NB4 (cell line): ENCODE measurements at regions not wholly inside any gene's neighbourhood (a gene's known extent, or its start where the extent isn't known, plus 50 kb on each side); places are given as distances from the start of the nearest gene placed in this dataset.
"Not testable (repeated sequence)": the region's sequence is repeated elsewhere in the genome, so short reads cannot be mapped to it uniquely, and the experiment has no call there.

Experiments
- MYC ChIP-seq: IDR thresholded peaks from 2 replicates; pipeline ENCODE4 v1.6.1; 2011; ENCODE audit warnings: low read depth, low read length
- POLR2A ChIP-seq: IDR thresholded peaks from 2 replicates; pipeline ENCODE4 v1.6.1; 2011; ENCODE audit warnings: mild to moderate bottlenecking; ENCODE audit not compliant: insufficient read length; ENCODE audit errors: extremely low read depth
- TF ChIP-seq, protein P1 (sequence below): IDR thresholded peaks from one replicate; pipeline ENCODE4 v1.5.1; 2012; ENCODE audit warnings: low read depth, low read length
- TF ChIP-seq, protein P2 (sequence below): IDR thresholded peaks from 2 replicates; pipeline ENCODE4 v1.6.1; 2011; ENCODE audit warnings: low read depth, low read length

DNA sequence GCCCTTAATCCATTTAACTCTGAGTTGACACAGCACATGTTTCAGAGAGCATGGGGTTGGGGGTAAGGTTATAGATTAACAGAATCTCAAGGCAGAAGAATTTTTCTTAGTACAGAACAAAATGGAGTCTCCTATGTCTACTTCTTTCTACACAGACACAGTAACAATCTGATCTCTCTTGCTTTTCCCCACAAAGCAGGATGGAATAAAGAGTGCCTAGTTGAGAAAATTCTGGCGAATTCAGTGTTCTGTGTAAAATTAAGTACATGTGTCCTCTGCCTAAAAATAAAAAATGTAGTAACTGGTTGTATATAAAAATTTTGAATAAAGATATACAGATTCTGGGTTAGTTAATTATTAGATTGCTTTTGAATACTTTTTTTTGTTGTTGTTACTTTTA is 290.0 kb downstream of the ALDH8A1 start:
- not testable (repeated sequence) for TF ChIP-seq POLR2A, MYC
- TF ChIP-seq, protein P1, sequence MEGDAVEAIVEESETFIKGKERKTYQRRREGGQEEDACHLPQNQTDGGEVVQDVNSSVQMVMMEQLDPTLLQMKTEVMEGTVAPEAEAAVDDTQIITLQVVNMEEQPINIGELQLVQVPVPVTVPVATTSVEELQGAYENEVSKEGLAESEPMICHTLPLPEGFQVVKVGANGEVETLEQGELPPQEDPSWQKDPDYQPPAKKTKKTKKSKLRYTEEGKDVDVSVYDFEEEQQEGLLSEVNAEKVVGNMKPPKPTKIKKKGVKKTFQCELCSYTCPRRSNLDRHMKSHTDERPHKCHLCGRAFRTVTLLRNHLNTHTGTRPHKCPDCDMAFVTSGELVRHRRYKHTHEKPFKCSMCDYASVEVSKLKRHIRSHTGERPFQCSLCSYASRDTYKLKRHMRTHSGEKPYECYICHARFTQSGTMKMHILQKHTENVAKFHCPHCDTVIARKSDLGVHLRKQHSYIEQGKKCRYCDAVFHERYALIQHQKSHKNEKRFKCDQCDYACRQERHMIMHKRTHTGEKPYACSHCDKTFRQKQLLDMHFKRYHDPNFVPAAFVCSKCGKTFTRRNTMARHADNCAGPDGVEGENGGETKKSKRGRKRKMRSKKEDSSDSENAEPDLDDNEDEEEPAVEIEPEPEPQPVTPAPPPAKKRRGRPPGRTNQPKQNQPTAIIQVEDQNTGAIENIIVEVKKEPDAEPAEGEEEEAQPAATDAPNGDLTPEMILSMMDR = not testable (repeated sequence)
- TF ChIP-seq, protein P2, sequence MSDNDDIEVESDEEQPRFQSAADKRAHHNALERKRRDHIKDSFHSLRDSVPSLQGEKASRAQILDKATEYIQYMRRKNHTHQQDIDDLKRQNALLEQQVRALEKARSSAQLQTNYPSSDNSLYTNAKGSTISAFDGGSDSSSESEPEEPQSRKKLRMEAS = not testable (repeated sequence)
